Fibroblast of lung (primary cell): ENCODE measurements at regions not wholly inside any gene's neighbourhood (a gene's known extent, or its start where the extent isn't known, plus 50 kb on each side); places are given as distances from the start of the nearest gene placed in this dataset.

Source experiments
- EZH2 ChIP-seq: IDR thresholded peaks from 2 replicates; pipeline ENCODE4 v1.5.1; 2012; ENCODE audit warnings: low read length, control low read depth, mild to moderate bottlenecking; ENCODE audit errors: missing control alignments
- TF ChIP-seq, protein P1 (sequence below), 2 donors: IDR thresholded peaks in 1 of 2; conservative IDR thresholded peaks in 1 of 2; 1 replicate in 1 of 2; 2 replicates in 1 of 2; pipeline ENCODE4 v1.5.1; 2011 to 2012; ENCODE audit warnings: low read length in 2 of 2, control low read depth in 1 of 2, inconsistent platforms in 1 of 2, low read depth in 1 of 2, mild to moderate bottlenecking in 1 of 2

DNA sequence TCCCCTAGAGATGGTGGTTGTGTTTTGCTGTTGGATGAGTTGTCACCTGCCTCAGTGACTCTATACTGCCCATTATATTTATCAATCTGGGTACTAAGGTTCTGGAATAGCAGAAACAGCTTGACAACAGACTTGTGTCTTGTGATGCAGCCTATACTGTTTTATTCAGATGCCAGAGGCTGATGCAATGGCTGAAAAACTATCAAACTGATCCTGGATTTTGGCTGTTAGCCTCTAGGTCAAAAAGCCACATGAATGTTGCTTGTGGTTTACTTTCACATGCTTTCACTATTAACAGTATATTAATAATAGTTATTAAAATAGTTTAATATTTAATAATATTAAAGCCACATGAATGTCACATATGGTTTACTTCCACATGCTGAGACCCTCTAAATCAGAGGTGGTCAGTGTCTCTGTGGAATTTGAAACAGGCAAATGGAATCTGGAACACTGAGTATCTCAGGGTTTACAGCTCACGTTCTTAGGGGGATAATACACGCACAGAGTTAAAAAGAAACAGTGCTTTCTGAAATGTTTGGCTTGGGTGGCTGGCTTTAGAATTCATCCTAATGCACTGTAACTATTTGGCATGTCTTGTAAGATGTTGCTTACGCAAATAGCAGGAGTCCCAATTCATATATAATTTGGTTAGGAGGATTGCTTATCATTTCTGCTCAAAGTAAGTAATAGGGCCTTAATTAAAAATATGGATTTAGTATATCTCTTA lies 82.5 kb upstream of the LCORL start:
- TF ChIP-seq, protein P1, sequence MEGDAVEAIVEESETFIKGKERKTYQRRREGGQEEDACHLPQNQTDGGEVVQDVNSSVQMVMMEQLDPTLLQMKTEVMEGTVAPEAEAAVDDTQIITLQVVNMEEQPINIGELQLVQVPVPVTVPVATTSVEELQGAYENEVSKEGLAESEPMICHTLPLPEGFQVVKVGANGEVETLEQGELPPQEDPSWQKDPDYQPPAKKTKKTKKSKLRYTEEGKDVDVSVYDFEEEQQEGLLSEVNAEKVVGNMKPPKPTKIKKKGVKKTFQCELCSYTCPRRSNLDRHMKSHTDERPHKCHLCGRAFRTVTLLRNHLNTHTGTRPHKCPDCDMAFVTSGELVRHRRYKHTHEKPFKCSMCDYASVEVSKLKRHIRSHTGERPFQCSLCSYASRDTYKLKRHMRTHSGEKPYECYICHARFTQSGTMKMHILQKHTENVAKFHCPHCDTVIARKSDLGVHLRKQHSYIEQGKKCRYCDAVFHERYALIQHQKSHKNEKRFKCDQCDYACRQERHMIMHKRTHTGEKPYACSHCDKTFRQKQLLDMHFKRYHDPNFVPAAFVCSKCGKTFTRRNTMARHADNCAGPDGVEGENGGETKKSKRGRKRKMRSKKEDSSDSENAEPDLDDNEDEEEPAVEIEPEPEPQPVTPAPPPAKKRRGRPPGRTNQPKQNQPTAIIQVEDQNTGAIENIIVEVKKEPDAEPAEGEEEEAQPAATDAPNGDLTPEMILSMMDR (conservative IDR thresholded peaks at IDR 0.05 in 1 of 2, IDR thresholded peaks at IDR 0.05 in 1 of 2; ENCODE audit: low read depth in 1 of 2, low read length in 2 of 2): no peak
- TF ChIP-seq EZH2: no peak
